Adrenal gland (tissue), 9 donors: ENCODE measurements at regions not wholly inside any gene's neighbourhood (a gene's known extent, or its start where the extent isn't known, plus 50 kb on each side); places are given as distances from the start of the nearest gene placed in this dataset.

Experiments
- DNase-seq, 7 donors: peaks; one replicate each; pipeline ENCODE4 v3.0.0-alpha.2; 2019 to 2020
- H3K27ac ChIP-seq, 5 donors: fragments of 200-600 bp; sonication (generic) in 4 of 5; 1 replicate in 3 of 5; 2 replicates in 2 of 5; pipeline versions ENCODE4 v1.5.1 to v1.8.0; 2016 to 2020; ENCODE audit warnings: mild to moderate bottlenecking in 1 of 5
- H3K27me3 ChIP-seq: fragments of 200-600 bp; 2 replicates; pipeline ENCODE4 v1.8.0; 2021
- H3K36me3 ChIP-seq, 2 donors: fragments of 200-600 bp; replicated peaks in 1 of 2; 1 replicate in 1 of 2; 2 replicates in 1 of 2; pipeline versions ENCODE4 v1.5.1 to v1.8.0; 2018 to 2022
- H3K4me1 ChIP-seq, 2 donors: fragments of 200-600 bp; replicated peaks in 1 of 2; 1 replicate in 1 of 2; 2 replicates in 1 of 2; pipeline versions ENCODE4 v1.5.1 to v1.8.0; 2018 to 2021
- H3K4me3 ChIP-seq, 4 donors: fragments of 200-600 bp; sonication (generic) in 3 of 4; one replicate each; pipeline ENCODE4 v1.5.1; 2016 to 2018
- H3K9me3 ChIP-seq, 3 donors: fragments of 200-600 bp; sonication (generic) in 1 of 3; replicated peaks in 1 of 3; 1 replicate in 2 of 3; 2 replicates in 1 of 3; pipeline versions ENCODE4 v1.5.1 to v1.8.0; 2016 to 2021
- CTCF ChIP-seq, 6 experiments: fragments of 450-650 bp in 4 of 6; fragments of 200-600 bp in 2 of 6; sonication (generic) in 1 of 6; IDR thresholded peaks; 1 replicate in 5 of 6; 2 replicates in 1 of 6; pipeline versions ENCODE4 v1.5.1 to v1.8.0; 2016 to 2021; ENCODE audit warnings: antibody characterized with exemption in 6 of 6, mild to moderate bottlenecking in 2 of 6, moderate library complexity in 1 of 6
- POLR2A ChIP-seq, 2 donors: fragments of 450-650 bp; IDR thresholded peaks; one replicate each; pipeline ENCODE4 v1.6.1; 2017; ENCODE audit warnings: antibody characterized with exemption in 2 of 2, mild to moderate bottlenecking in 2 of 2, moderate library complexity in 1 of 2
- WGBS, 4 donors: extraction: QIAGEN DNeasy Blood & Tissue Kit in 2 of 4; methylation state at CpG; one replicate each; pipeline versions ENCODE4 v1.1.5 to v1.1.7; 2013 to 2017; 5-methylcytosine and 5-hydroxymethylcytosine counted together
- intact Hi-C, 2 donors: fragments of 100-400 bp; cut with DNase I; formaldehyde crosslinking; loops; one replicate each; pipeline versions ENCODE4 v1.14.1 to v1.15.0; 2022 to 2023
- donor health status: healthy with polysubstance abuse.
- donor health status: Bipolar disorder and iron deficiency.
- donor health status: DM: yes; HTN: yes; CAD: no.
- donor health status: DM: no; HTN: no; CAD: no.
- donor health status: DM: no; HTN: no; CAD: no.

- H3K4me1 ChIP-seq: no peaks in the 10 kb centered on the region
- WGBS, 4 donors: 67 to 79% (median 75%) methylated on average over 4 of the region's 4 CpGs
- H3K9me3 ChIP-seq: no peaks in the 10 kb centered on the region
- intact Hi-C loops: no loop called here
- no peak overlapping the region for H3K27ac ChIP-seq
- TF ChIP-seq CTCF (IDR thresholded peaks at IDR 0.05) (no peak), POLR2A (IDR thresholded peaks at IDR 0.05) (no peak)
- H3K4me3 ChIP-seq: no peak overlapping the region
- H3K36me3 ChIP-seq: no peaks in the 10 kb centered on the region
- DNase-seq: no peak
- H3K27me3 ChIP-seq: no peaks in the 10 kb centered on the region
These were observed 94.7 kb upstream of the OSMR start for GRCh38 chr5:38751103-38751502.

- no peaks in the 10 kb centered on the region for H3K4me1 ChIP-seq
- H3K27ac ChIP-seq: no peak overlapping the region
- no peaks in the 10 kb centered on the region for H3K27me3 ChIP-seq
- intact Hi-C loops: no loop called here
- no peak overlapping the region for H3K4me3 ChIP-seq
- 83 to 87% (median 86%) methylated on average over 6 of the region's 6 CpGs for WGBS, 4 donors
- H3K9me3 ChIP-seq: no peaks in the 10 kb centered on the region
- H3K36me3 ChIP-seq: no peaks in the 10 kb centered on the region
- TF ChIP-seq POLR2A (IDR thresholded peaks at IDR 0.05): no peak
- TF ChIP-seq CTCF (IDR thresholded peaks at IDR 0.05): no peak
- no peak for DNase-seq
These were observed 93.7 kb upstream of the OSMR start for GRCh38 chr5:38752012-38752536.

GRCh38 chr5:38752622-38753021 is 93.2 kb upstream of the OSMR start:
- TF ChIP-seq CTCF (IDR thresholded peaks at IDR 0.05) (no peak), POLR2A (IDR thresholded peaks at IDR 0.05) (no peak)
- Histone ChIP-seq H3K9me3 (no peaks in the 10 kb centered on the region), H3K36me3 (no peaks in the 10 kb centered on the region), H3K4me3 (no peak overlapping the region), H3K27ac (no peak overlapping the region), H3K27me3 (no peaks in the 10 kb centered on the region), H3K4me1 (no peaks in the 10 kb centered on the region)
- no peak for DNase-seq
- intact Hi-C loops: no loop called here
- 70 to 76% (median 74%) methylated on average over 4 of the region's 4 CpGs for WGBS, 4 donors

- Histone ChIP-seq H3K4me3 (no peak overlapping the region), H3K36me3 (no peaks in the 10 kb centered on the region), H3K4me1 (no peaks in the 10 kb centered on the region), H3K27me3 (no peaks in the 10 kb centered on the region), H3K9me3 (no peaks in the 10 kb centered on the region), H3K27ac (no peak overlapping the region)
- no peak for DNase-seq
- WGBS, 4 donors: 76 to 88% (median 86%) methylated on average over 3 of the region's 3 CpGs
- intact Hi-C loops: no loop called here
- TF ChIP-seq POLR2A (IDR thresholded peaks at IDR 0.05) (no peak), CTCF (IDR thresholded peaks at IDR 0.05) (no peak)
These were observed 92.7 kb upstream of the OSMR start for GRCh38 chr5:38753141-38753540.
